Lower lobe of right lung (tissue), 2 donors: ENCODE measurements at regions not wholly inside any gene's neighbourhood (a gene's known extent, or its start where the extent isn't known, plus 50 kb on each side); places are given as distances from the start of the nearest gene placed in this dataset.
"Not testable (repeated sequence)": the region's sequence is repeated elsewhere in the genome, so short reads cannot be mapped to it uniquely, and the experiment has no call there.

Experiments used
- ATAC-seq, 2 donors: fragments of 200-7000 bp; cut with Tn5 transposase; one replicate each; pipeline ENCODE4 v1.9.1; 2020 to 2022; ENCODE audit warnings: mild to moderate bottlenecking in 2 of 2, moderate library complexity in 2 of 2
- DNase-seq: peaks from one replicate; pipeline ENCODE4 v3.0.0-alpha.2; 2020
- H3K27ac ChIP-seq: fragments of 200-600 bp; one replicate; pipeline ENCODE4 v1.8.0; 2022
- H3K27me3 ChIP-seq: fragments of 200-600 bp; one replicate; pipeline ENCODE4 v1.8.0; 2022; ENCODE audit warnings: low read depth
- H3K36me3 ChIP-seq: fragments of 200-600 bp; one replicate; pipeline ENCODE4 v1.8.0; 2022; ENCODE audit warnings: mild to moderate bottlenecking
- H3K4me1 ChIP-seq: fragments of 200-600 bp; one replicate; pipeline ENCODE4 v1.8.0; 2022
- H3K4me3 ChIP-seq: fragments of 200-600 bp; one replicate; pipeline ENCODE4 v1.8.0; 2022; ENCODE audit warnings: mild to moderate bottlenecking
- H3K9me3 ChIP-seq: fragments of 200-600 bp; one replicate; pipeline ENCODE4 v1.8.0; 2022
- intact Hi-C: fragments of 100-400 bp; cut with DNase I; formaldehyde crosslinking; loops from one replicate; pipeline ENCODE4 v1.11.0; 2022
- TF ChIP-seq, protein P1 (sequence below): fragments of 200-600 bp; IDR thresholded peaks from one replicate; pipeline ENCODE4 v1.8.0; 2022; ENCODE audit warnings: antibody characterized with exemption, mild to moderate bottlenecking
- donor health status: DM: no; HTN: yes; CAD: no; lungs with severe emphysema.

DNA sequence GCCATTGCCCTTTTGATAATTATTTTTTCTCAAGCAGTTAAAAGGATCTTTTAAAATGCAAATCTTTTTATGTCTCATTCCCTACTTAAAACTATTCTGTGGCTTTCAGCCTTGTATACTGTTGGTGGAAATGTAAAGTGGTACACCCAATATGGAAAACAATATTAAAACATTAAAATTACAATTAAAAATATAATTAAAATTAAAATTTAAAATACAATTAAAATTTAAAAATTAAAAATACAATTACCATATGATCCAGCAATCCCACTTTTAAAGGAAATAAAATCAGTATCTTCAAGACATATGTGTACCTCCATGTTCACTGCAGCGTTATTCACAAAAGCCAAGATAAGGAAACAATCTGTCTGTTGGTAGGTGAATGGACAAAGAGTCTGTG is 340.8 kb upstream of the TOM1L1 start:
- H3K36me3 ChIP-seq = no peaks in the 10 kb centered on the region
- no peaks in the 10 kb centered on the region for H3K9me3 ChIP-seq
- no peaks in the 10 kb centered on the region for H3K4me1 ChIP-seq
- H3K27ac ChIP-seq = no peak overlapping the region
- H3K4me3 ChIP-seq = no peak overlapping the region
- intact Hi-C loops = no loop called here
- no peak for ATAC-seq
- H3K27me3 ChIP-seq = no peaks in the 10 kb centered on the region
- DNase-seq = no peak
- TF ChIP-seq, protein P1, sequence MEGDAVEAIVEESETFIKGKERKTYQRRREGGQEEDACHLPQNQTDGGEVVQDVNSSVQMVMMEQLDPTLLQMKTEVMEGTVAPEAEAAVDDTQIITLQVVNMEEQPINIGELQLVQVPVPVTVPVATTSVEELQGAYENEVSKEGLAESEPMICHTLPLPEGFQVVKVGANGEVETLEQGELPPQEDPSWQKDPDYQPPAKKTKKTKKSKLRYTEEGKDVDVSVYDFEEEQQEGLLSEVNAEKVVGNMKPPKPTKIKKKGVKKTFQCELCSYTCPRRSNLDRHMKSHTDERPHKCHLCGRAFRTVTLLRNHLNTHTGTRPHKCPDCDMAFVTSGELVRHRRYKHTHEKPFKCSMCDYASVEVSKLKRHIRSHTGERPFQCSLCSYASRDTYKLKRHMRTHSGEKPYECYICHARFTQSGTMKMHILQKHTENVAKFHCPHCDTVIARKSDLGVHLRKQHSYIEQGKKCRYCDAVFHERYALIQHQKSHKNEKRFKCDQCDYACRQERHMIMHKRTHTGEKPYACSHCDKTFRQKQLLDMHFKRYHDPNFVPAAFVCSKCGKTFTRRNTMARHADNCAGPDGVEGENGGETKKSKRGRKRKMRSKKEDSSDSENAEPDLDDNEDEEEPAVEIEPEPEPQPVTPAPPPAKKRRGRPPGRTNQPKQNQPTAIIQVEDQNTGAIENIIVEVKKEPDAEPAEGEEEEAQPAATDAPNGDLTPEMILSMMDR = no peak

DNA sequence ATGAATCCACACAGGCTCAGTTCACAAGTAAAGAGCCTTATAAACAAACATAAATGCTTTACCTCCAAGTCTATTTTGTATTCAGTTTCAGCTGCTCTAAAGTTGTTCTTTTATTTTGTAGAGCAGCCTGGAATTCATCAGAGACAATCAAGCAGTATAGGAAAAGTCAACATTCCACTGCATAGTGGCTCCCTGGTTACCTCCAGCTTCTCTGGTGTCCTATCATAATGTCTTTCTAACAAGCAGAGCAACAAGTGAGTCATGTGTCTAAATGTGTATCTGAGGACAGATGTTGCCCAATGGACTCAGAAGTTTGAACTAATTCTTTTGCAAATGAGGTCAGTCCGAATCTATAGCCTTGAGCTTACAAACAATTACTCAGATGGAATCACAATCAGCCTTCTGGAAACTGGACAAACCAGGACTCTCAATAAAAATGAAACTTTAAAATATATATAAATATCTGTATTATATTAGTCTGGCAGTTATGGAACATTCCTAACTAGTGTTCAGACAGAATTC is 292.0 kb upstream of the TOM1L1 start:
- DNase-seq (no peak), ATAC-seq (no peak)
- Histone ChIP-seq H3K9me3 (peaks cover 2% of the 10 kb centered on the region), H3K36me3 (no peaks in the 10 kb centered on the region), H3K27ac (no peak overlapping the region), H3K4me3 (no peak overlapping the region), H3K27me3 (no peaks in the 10 kb centered on the region), H3K4me1 (no peaks in the 10 kb centered on the region)
- intact Hi-C loops = no loop called here
- TF ChIP-seq, protein P1 = no peak

DNA sequence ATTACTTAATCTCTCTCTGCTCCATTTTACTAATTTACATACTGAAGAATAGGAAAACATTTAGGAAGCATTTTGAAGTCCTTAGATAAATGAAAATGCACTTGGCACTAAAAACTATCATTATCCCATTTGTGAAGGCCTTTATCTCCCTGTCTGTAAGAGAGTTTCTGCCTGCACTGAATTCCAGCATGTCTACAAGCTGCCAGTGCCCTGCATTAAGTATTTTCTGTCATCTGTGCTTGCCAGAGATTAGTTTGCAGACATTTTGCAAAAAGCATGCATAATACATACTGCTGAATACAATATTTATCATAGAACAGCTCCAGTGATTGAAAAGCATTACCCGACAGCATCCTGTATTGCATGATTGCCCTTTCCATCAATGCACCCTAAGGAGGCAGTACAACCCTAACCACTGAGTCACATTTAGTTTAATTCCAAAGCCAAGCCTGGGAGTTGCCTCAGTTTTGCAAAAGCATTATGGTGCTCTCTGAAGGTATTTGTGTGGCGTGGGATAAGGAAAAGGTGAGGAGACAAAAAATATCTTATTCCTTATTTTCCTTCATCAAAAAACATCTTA is 280.2 kb upstream of the TOM1L1 start:
- DNase-seq = no peak
- H3K4me3 ChIP-seq = no peak overlapping the region
- H3K27ac ChIP-seq = no peak overlapping the region
- ATAC-seq = no peak
- no peaks in the 10 kb centered on the region for H3K9me3 ChIP-seq
- no peaks in the 10 kb centered on the region for H3K36me3 ChIP-seq
- intact Hi-C loops = no loop called here
- TF ChIP-seq, protein P1 = no peak
- H3K4me1 ChIP-seq = no peaks in the 10 kb centered on the region
- no peaks in the 10 kb centered on the region for H3K27me3 ChIP-seq

GRCh38 chr17:54623746-54624145 is 276.9 kb upstream of the TOM1L1 start:
- no peak overlapping the region for H3K27ac ChIP-seq
- no peaks in the 10 kb centered on the region for H3K9me3 ChIP-seq
- no peaks in the 10 kb centered on the region for H3K27me3 ChIP-seq
- no peak overlapping the region for H3K4me3 ChIP-seq
- no peaks in the 10 kb centered on the region for H3K36me3 ChIP-seq
- DNase-seq (no peak), ATAC-seq (no peak)
- intact Hi-C loops = no loop called here
- no peaks in the 10 kb centered on the region for H3K4me1 ChIP-seq
- TF ChIP-seq, protein P1 = no peak

DNA sequence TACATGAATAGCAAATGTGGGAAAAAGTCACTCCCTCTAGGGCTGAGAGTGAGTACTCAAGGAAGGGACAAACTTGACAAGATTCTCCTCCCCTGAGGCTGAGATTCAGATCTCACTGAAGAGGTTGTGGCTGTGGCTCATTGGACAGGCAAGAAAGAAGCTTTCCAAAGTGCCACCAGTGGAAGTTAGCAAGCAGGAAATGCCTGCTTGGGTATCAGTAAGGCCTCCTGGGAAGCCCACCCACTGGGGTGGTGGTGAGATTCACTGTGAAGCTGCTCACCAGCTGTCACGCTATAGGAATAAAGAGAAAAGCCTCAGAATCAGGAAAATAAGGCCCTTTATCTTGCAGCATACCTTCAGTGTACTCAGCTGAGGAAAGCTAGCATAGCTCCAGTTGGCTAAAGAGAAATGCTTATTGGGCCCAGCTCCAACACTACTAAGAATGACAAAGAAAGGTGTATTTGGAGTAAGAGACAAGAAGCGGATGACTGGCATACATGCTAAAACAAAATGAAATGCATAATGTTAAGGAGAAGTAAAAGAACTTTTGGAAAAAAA is 274.4 kb upstream of the TOM1L1 start:
- H3K9me3 ChIP-seq = no peaks in the 10 kb centered on the region
- TF ChIP-seq, protein P1 = no peak
- DNase-seq (no peak), ATAC-seq (no peak)
- no peaks in the 10 kb centered on the region for H3K4me1 ChIP-seq
- no peak overlapping the region for H3K27ac ChIP-seq
- H3K4me3 ChIP-seq = no peak overlapping the region
- no peaks in the 10 kb centered on the region for H3K36me3 ChIP-seq
- no peaks in the 10 kb centered on the region for H3K27me3 ChIP-seq
- intact Hi-C loops = no loop called here

DNA sequence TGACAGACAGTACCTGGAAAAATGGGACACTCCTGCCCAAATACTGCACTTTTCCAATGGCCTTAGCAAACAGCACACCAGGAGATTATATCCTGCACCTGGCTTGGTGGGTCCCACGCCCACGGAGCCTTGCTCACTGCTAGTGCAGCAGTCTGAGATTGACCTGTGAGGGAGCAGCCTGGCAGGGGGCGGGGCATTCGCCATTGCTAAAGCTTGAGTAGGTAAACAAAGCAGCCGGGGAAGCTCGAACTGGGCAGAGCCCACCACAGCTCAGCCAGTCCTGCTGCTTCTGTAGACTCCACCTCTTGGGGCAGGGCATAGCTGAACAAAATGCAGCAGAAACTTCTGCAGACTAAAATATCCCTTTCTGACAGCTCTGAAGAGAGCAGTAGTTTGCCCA is 261.2 kb upstream of the TOM1L1 start:
- H3K4me1 ChIP-seq, intact Hi-C loops, H3K27me3 ChIP-seq, H3K36me3 ChIP-seq, H3K27ac ChIP-seq, ATAC-seq, H3K4me3 ChIP-seq: not testable (repeated sequence)
- peaks cover 11% of the 10 kb centered on the region for H3K9me3 ChIP-seq
- peak; percentile 40 for DNase-seq
